ENCODE measurements at regions not wholly inside any gene's neighbourhood (a gene's known extent, or its start where the extent isn't known, plus 50 kb on each side); places are given as distances from the start of the nearest gene placed in this dataset.
"Not testable (repeated sequence)": the region's sequence is repeated elsewhere in the genome, so short reads cannot be mapped to it uniquely, and the experiment has no call there.

- no peak overlapping the region for H3K4me3 ChIP-seq (ENCODE audit: insufficient read depth in 1 of 2, low read depth in 1 of 2, low read length in 2 of 2)
- H4K8ac ChIP-seq (ENCODE audit: low read length), result no peak overlapping the region
- H3K4me1 ChIP-seq (ENCODE audit: control insufficient read depth, insufficient read depth, low read depth, low read length), result no peaks in the 10 kb centered on the region
- no peak overlapping the region for H3K4ac ChIP-seq (ENCODE audit: low read depth in 1 of 2, low read length in 2 of 2)
- no peak overlapping the region for H3K27ac ChIP-seq (ENCODE audit: low read length, poor library complexity, severe bottlenecking)
- no peak overlapping the region for H3K9ac ChIP-seq (ENCODE audit: low read length)
- no peaks in the 10 kb centered on the region for H3K9me3 ChIP-seq (ENCODE audit: control insufficient read depth, low read length)
- no peak overlapping the region for H2AK5ac ChIP-seq (ENCODE audit: low read length, severe bottlenecking)
- no peaks in the 10 kb centered on the region for H3K79me1 ChIP-seq (replicated peaks; ENCODE audit: low read length, poor library complexity, severe bottlenecking)
- no CpG with 5 or more reads among the region's 1 CpG for WGBS
- no peak overlapping the region for H2BK120ac ChIP-seq (ENCODE audit: low read depth, low read length)
- H3K23ac ChIP-seq (ENCODE audit: low read length in 2 of 2), result no peak overlapping the region
- no peak overlapping the region for H2AFZ ChIP-seq (ENCODE audit: low read depth, low read length)
- H3K4me2 ChIP-seq (ENCODE audit: low read length, poor library complexity, severe bottlenecking), result no peak overlapping the region
- H2BK15ac ChIP-seq (ENCODE audit: low read depth, poor library complexity, severe bottlenecking), result no peak overlapping the region
- H3K36me3 ChIP-seq (ENCODE audit: control insufficient read depth in 1 of 2, insufficient read depth in 2 of 2, low read depth in 1 of 2, low read length in 2 of 2), result no peaks in the 10 kb centered on the region
- no peak overlapping the region for H4K91ac ChIP-seq (ENCODE audit: low read length)
- no peaks in the 10 kb centered on the region for H3K27me3 ChIP-seq (ENCODE audit: control insufficient read depth in 1 of 2, insufficient read depth in 1 of 2, low read length in 2 of 2)
- no peak for DNase-seq
- H3K14ac ChIP-seq (ENCODE audit: low read length in 2 of 2), result no peak overlapping the region
- H2BK5ac ChIP-seq (ENCODE audit: low read depth, low read length, poor library complexity, severe bottlenecking), result no peak overlapping the region
- no peak overlapping the region for H3K18ac ChIP-seq (ENCODE audit: low read depth in 1 of 2, low read length in 2 of 2)
- no peak overlapping the region for H2BK12ac ChIP-seq (ENCODE audit: low read length in 2 of 2)
Measured at GRCh38 chrX:67347145-67347544, 196.7 kb upstream of the AR start.

GRCh38 chrX:67351411-67351810 is 192.4 kb upstream of the AR start:
- H4K8ac ChIP-seq (ENCODE audit: low read length), result no peak overlapping the region
- no peaks in the 10 kb centered on the region for H3K4me1 ChIP-seq (ENCODE audit: control insufficient read depth, insufficient read depth, low read depth, low read length)
- H4K91ac ChIP-seq (ENCODE audit: low read length), result no peak overlapping the region
- no peak overlapping the region for H3K23ac ChIP-seq (ENCODE audit: low read length in 2 of 2)
- no peak overlapping the region for H2AFZ ChIP-seq (ENCODE audit: low read depth, low read length)
- no peak for DNase-seq
- H3K79me1 ChIP-seq (replicated peaks; ENCODE audit: low read length, poor library complexity, severe bottlenecking), result no peaks in the 10 kb centered on the region
- H3K27me3 ChIP-seq (ENCODE audit: control insufficient read depth in 1 of 2, insufficient read depth in 1 of 2, low read length in 2 of 2), result peaks cover 0 to 3% of the 10 kb centered on the region in 2 experiments
- no peaks in the 10 kb centered on the region for H3K36me3 ChIP-seq (ENCODE audit: control insufficient read depth in 1 of 2, insufficient read depth in 2 of 2, low read depth in 1 of 2, low read length in 2 of 2)
- H3K9ac ChIP-seq (ENCODE audit: low read length), result no peak overlapping the region
- no peak overlapping the region for H3K14ac ChIP-seq (ENCODE audit: low read length in 2 of 2)
- H3K9me3 ChIP-seq (ENCODE audit: control insufficient read depth, low read length), result no peaks in the 10 kb centered on the region
- no peak overlapping the region for H3K4me2 ChIP-seq (ENCODE audit: low read length, poor library complexity, severe bottlenecking)
- WGBS, result 35% methylated on average over 2 of the region's 2 CpGs
- H2AK5ac ChIP-seq (ENCODE audit: low read length, severe bottlenecking), result no peak overlapping the region
- H3K18ac ChIP-seq (ENCODE audit: low read depth in 1 of 2, low read length in 2 of 2), result no peak overlapping the region
- no peak overlapping the region for H3K4me3 ChIP-seq (ENCODE audit: insufficient read depth in 1 of 2, low read depth in 1 of 2, low read length in 2 of 2)
- no peak overlapping the region for H2BK5ac ChIP-seq (ENCODE audit: low read depth, low read length, poor library complexity, severe bottlenecking)
- H2BK15ac ChIP-seq (ENCODE audit: low read depth, poor library complexity, severe bottlenecking), result no peak overlapping the region
- no peak overlapping the region for H3K27ac ChIP-seq (ENCODE audit: low read length, poor library complexity, severe bottlenecking)
- H2BK12ac ChIP-seq (ENCODE audit: low read length in 2 of 2), result no peak overlapping the region
- no peak overlapping the region for H2BK120ac ChIP-seq (ENCODE audit: low read depth, low read length)
- H3K4ac ChIP-seq (ENCODE audit: low read depth in 1 of 2, low read length in 2 of 2), result no peak overlapping the region

GRCh38 chrX:67353651-67354370 is 190.0 kb upstream of the AR start:
- Histone ChIP-seq H3K4me1 (ENCODE audit: control insufficient read depth, insufficient read depth, low read depth, low read length) (no peaks in the 10 kb centered on the region), H3K27me3 (ENCODE audit: control insufficient read depth in 1 of 2, insufficient read depth in 1 of 2, low read length in 2 of 2) (peaks cover 0 to 3% of the 10 kb centered on the region in 2 experiments), H3K14ac (ENCODE audit: low read length in 2 of 2) (no peak overlapping the region), H3K23ac (ENCODE audit: low read length in 2 of 2) (no peak overlapping the region), H2BK120ac (ENCODE audit: low read depth, low read length) (no peak overlapping the region), H2BK12ac (ENCODE audit: low read length in 2 of 2) (no peak overlapping the region), H3K36me3 (ENCODE audit: control insufficient read depth in 1 of 2, insufficient read depth in 2 of 2, low read depth in 1 of 2, low read length in 2 of 2) (no peaks in the 10 kb centered on the region), H3K79me1 (replicated peaks; ENCODE audit: low read length, poor library complexity, severe bottlenecking) (no peaks in the 10 kb centered on the region), H2BK5ac (ENCODE audit: low read depth, low read length, poor library complexity, severe bottlenecking) (no peak overlapping the region), H4K8ac (ENCODE audit: low read length) (no peak overlapping the region), H3K9ac (ENCODE audit: low read length) (no peak overlapping the region), H4K91ac (ENCODE audit: low read length) (no peak overlapping the region), H2AFZ (ENCODE audit: low read depth, low read length) (no peak overlapping the region), H3K4me3 (ENCODE audit: insufficient read depth in 1 of 2, low read depth in 1 of 2, low read length in 2 of 2) (no peak overlapping the region), H2AK5ac (ENCODE audit: low read length, severe bottlenecking) (no peak overlapping the region), H3K9me3 (ENCODE audit: control insufficient read depth, low read length) (no peaks in the 10 kb centered on the region), H2BK15ac (ENCODE audit: low read depth, poor library complexity, severe bottlenecking) (no peak overlapping the region), H3K18ac (ENCODE audit: low read depth in 1 of 2, low read length in 2 of 2) (no peak overlapping the region), H3K4ac (ENCODE audit: low read depth in 1 of 2, low read length in 2 of 2) (no peak overlapping the region), H3K27ac (ENCODE audit: low read length, poor library complexity, severe bottlenecking) (no peak overlapping the region), H3K4me2 (ENCODE audit: low read length, poor library complexity, severe bottlenecking) (no peak overlapping the region)
- DNase-seq, result no peak
- 89% methylated on average over 1 of the region's 2 CpGs for WGBS

GRCh38 chrX:67361267-67361666 is 182.6 kb upstream of the AR start:
- WGBS, result 67% methylated on average over 1 of the region's 2 CpGs
- not testable (repeated sequence) for H4K8ac ChIP-seq (ENCODE audit: low read length); H3K4ac ChIP-seq (ENCODE audit: low read depth in 1 of 2, low read length in 2 of 2); H3K27me3 ChIP-seq (ENCODE audit: control insufficient read depth in 1 of 2, insufficient read depth in 1 of 2, low read length in 2 of 2); H3K79me1 ChIP-seq (replicated peaks; ENCODE audit: low read length, poor library complexity, severe bottlenecking); H2BK15ac ChIP-seq (ENCODE audit: low read depth, poor library complexity, severe bottlenecking); H3K14ac ChIP-seq (ENCODE audit: low read length in 2 of 2); H3K36me3 ChIP-seq (ENCODE audit: control insufficient read depth in 1 of 2, insufficient read depth in 2 of 2, low read depth in 1 of 2, low read length in 2 of 2); H3K18ac ChIP-seq (ENCODE audit: low read depth in 1 of 2, low read length in 2 of 2); H2AK5ac ChIP-seq (ENCODE audit: low read length, severe bottlenecking); H3K27ac ChIP-seq (ENCODE audit: low read length, poor library complexity, severe bottlenecking); DNase-seq; H2BK120ac ChIP-seq (ENCODE audit: low read depth, low read length); H3K23ac ChIP-seq (ENCODE audit: low read length in 2 of 2); H2BK12ac ChIP-seq (ENCODE audit: low read length in 2 of 2); H3K4me1 ChIP-seq (ENCODE audit: control insufficient read depth, insufficient read depth, low read depth, low read length); H3K9ac ChIP-seq (ENCODE audit: low read length); H4K91ac ChIP-seq (ENCODE audit: low read length); H3K4me3 ChIP-seq (ENCODE audit: insufficient read depth in 1 of 2, low read depth in 1 of 2, low read length in 2 of 2); H3K4me2 ChIP-seq (ENCODE audit: low read length, poor library complexity, severe bottlenecking); H2BK5ac ChIP-seq (ENCODE audit: low read depth, low read length, poor library complexity, severe bottlenecking); H2AFZ ChIP-seq (ENCODE audit: low read depth, low read length)
- peaks cover 14% of the 10 kb centered on the region for H3K9me3 ChIP-seq (ENCODE audit: control insufficient read depth, low read length)
